H1 (cell line): ENCODE measurements at regions not wholly inside any gene's neighbourhood (a gene's known extent, or its start where the extent isn't known, plus 50 kb on each side); places are given as distances from the start of the nearest gene placed in this dataset.

Source experiments
- CTCF ChIP-seq, 3 experiments: IDR thresholded peaks; 1 replicate in 2 of 3; 2 replicates in 1 of 3; pipeline versions ENCODE4 v1.5.1 to v1.6.1; 2011; ENCODE audit warnings: low read length in 3 of 3, mild to moderate bottlenecking in 3 of 3, inconsistent platforms in 2 of 3, low read depth in 1 of 3, moderate library complexity in 1 of 3; ENCODE audit not compliant: insufficient read depth in 1 of 3; ENCODE audit errors: control extremely low read depth in 1 of 3
- EGR1 ChIP-seq: IDR thresholded peaks from 2 replicates; pipeline ENCODE4 v1.6.1; 2011; ENCODE audit warnings: low read depth, low read length, borderline replicate concordance
- GABPA ChIP-seq: IDR thresholded peaks from 2 replicates; pipeline ENCODE4 v1.6.1; 2011; ENCODE audit warnings: mild to moderate bottlenecking, low read length, moderate library complexity, borderline replicate concordance; ENCODE audit not compliant: insufficient read depth
- SP2 ChIP-seq: IDR thresholded peaks from 2 replicates; pipeline ENCODE4 v1.6.1; 2012; ENCODE audit warnings: mild to moderate bottlenecking, low read length, inconsistent platforms
- ZNF274 ChIP-seq: IDR thresholded peaks from 2 replicates; pipeline ENCODE4 v1.7.0; 2012; ENCODE audit warnings: low read length, borderline replicate concordance; ENCODE audit errors: extremely low read depth
- TF ChIP-seq, protein P1 (sequence below): fragments of 300-600 bp; sonication (generic); IDR thresholded peaks from 2 replicates; pipeline ENCODE4 v1.7.1; 2012; ENCODE audit warnings: low read length, moderate library complexity, mild to moderate bottlenecking, inconsistent platforms; ENCODE audit not compliant: insufficient replicate concordance
- TF ChIP-seq, protein P2 (sequence below): IDR thresholded peaks from 2 replicates; pipeline ENCODE4 v1.6.1; 2011; ENCODE audit warnings: low read depth, mild to moderate bottlenecking, low read length; ENCODE audit not compliant: insufficient read depth

DNA sequence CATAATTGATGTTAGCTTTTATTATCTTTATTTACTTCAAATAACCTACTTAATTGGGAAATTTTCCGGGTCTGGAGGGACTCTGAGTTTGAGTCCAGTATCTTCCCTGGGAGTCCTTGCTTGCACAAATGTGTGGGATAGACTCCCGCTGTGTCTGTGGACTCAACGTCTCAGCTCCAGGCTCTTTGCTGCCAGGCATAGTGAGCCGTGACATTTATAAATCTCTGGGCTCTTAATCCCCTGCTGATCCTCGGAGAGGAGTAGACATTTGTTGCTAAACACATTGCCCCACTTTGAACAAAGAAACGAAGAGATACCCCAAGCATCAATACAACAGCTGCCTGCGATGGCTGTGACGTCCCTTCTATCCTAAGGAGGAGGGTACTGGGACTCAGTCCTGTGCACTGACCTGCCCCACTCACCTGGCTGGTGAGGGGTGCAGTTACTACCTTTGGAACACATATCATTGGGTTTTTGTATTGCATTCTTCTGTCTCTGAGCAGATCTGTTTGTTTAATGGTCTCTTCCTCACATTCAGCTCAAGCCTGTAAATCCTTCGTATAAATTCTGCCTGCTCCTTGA lies 316.9 kb downstream of the HAPSTR1 start (continued):
- TF ChIP-seq, protein P1, sequence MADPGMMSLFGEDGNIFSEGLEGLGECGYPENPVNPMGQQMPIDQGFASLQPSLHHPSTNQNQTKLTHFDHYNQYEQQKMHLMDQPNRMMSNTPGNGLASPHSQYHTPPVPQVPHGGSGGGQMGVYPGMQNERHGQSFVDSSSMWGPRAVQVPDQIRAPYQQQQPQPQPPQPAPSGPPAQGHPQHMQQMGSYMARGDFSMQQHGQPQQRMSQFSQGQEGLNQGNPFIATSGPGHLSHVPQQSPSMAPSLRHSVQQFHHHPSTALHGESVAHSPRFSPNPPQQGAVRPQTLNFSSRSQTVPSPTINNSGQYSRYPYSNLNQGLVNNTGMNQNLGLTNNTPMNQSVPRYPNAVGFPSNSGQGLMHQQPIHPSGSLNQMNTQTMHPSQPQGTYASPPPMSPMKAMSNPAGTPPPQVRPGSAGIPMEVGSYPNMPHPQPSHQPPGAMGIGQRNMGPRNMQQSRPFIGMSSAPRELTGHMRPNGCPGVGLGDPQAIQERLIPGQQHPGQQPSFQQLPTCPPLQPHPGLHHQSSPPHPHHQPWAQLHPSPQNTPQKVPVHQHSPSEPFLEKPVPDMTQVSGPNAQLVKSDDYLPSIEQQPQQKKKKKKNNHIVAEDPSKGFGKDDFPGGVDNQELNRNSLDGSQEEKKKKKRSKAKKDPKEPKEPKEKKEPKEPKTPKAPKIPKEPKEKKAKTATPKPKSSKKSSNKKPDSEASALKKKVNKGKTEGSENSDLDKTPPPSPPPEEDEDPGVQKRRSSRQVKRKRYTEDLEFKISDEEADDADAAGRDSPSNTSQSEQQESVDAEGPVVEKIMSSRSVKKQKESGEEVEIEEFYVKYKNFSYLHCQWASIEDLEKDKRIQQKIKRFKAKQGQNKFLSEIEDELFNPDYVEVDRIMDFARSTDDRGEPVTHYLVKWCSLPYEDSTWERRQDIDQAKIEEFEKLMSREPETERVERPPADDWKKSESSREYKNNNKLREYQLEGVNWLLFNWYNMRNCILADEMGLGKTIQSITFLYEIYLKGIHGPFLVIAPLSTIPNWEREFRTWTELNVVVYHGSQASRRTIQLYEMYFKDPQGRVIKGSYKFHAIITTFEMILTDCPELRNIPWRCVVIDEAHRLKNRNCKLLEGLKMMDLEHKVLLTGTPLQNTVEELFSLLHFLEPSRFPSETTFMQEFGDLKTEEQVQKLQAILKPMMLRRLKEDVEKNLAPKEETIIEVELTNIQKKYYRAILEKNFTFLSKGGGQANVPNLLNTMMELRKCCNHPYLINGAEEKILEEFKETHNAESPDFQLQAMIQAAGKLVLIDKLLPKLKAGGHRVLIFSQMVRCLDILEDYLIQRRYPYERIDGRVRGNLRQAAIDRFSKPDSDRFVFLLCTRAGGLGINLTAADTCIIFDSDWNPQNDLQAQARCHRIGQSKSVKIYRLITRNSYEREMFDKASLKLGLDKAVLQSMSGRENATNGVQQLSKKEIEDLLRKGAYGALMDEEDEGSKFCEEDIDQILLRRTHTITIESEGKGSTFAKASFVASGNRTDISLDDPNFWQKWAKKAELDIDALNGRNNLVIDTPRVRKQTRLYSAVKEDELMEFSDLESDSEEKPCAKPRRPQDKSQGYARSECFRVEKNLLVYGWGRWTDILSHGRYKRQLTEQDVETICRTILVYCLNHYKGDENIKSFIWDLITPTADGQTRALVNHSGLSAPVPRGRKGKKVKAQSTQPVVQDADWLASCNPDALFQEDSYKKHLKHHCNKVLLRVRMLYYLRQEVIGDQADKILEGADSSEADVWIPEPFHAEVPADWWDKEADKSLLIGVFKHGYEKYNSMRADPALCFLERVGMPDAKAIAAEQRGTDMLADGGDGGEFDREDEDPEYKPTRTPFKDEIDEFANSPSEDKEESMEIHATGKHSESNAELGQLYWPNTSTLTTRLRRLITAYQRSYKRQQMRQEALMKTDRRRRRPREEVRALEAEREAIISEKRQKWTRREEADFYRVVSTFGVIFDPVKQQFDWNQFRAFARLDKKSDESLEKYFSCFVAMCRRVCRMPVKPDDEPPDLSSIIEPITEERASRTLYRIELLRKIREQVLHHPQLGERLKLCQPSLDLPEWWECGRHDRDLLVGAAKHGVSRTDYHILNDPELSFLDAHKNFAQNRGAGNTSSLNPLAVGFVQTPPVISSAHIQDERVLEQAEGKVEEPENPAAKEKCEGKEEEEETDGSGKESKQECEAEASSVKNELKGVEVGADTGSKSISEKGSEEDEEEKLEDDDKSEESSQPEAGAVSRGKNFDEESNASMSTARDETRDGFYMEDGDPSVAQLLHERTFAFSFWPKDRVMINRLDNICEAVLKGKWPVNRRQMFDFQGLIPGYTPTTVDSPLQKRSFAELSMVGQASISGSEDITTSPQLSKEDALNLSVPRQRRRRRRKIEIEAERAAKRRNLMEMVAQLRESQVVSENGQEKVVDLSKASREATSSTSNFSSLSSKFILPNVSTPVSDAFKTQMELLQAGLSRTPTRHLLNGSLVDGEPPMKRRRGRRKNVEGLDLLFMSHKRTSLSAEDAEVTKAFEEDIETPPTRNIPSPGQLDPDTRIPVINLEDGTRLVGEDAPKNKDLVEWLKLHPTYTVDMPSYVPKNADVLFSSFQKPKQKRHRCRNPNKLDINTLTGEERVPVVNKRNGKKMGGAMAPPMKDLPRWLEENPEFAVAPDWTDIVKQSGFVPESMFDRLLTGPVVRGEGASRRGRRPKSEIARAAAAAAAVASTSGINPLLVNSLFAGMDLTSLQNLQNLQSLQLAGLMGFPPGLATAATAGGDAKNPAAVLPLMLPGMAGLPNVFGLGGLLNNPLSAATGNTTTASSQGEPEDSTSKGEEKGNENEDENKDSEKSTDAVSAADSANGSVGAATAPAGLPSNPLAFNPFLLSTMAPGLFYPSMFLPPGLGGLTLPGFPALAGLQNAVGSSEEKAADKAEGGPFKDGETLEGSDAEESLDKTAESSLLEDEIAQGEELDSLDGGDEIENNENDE = no peak
- TF ChIP-seq EGR1 (no peak), SP2 (no peak), GABPA (no peak), ZNF274 (no peak), CTCF (IDR thresholded peaks at IDR 0.05; ENCODE audit: control extremely low read depth in 1 of 3, insufficient read depth in 1 of 3, low read depth in 1 of 3, low read length in 3 of 3) (no peak)
- TF ChIP-seq, protein P2, sequence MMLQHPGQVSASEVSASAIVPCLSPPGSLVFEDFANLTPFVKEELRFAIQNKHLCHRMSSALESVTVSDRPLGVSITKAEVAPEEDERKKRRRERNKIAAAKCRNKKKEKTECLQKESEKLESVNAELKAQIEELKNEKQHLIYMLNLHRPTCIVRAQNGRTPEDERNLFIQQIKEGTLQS = no peak
